Urothelium cell line (cell line): ENCODE measurements at regions not wholly inside any gene's neighbourhood (a gene's known extent, or its start where the extent isn't known, plus 50 kb on each side); places are given as distances from the start of the nearest gene placed in this dataset.

Source experiments
- DNase-seq: peaks from one replicate; pipeline ENCODE4 v3.0.0; 2011; ENCODE audit warnings: low spot score, mixed read lengths
- FAIRE-seq: peaks from 2 replicates; lab custom pipeline; 2011; peaks lifted over from hg19 to GRCh38; lab: Jason Lieb, UNC

GRCh38 chr6:113304116-113304515 lies 553.0 kb upstream of the MARCKS start:
- FAIRE-seq (no peak), DNase-seq (no peak)

GRCh38 chr6:113306552-113307145 lies 550.5 kb upstream of the MARCKS start:
- no peak for FAIRE-seq
- peak; percentile 16 for DNase-seq

GRCh38 chr6:113308266-113308665 lies 548.9 kb upstream of the MARCKS start:
- FAIRE-seq (no peak), DNase-seq (no peak)

- DNase-seq (no peak), FAIRE-seq (no peak)
Observed at GRCh38 chr6:113313841-113314240, 543.3 kb upstream of the MARCKS start.

GRCh38 chr6:113315165-113315564 lies 542.0 kb upstream of the MARCKS start:
- no peak for FAIRE-seq

GRCh38 chr6:113315879-113316278 lies 541.3 kb upstream of the MARCKS start:
- FAIRE-seq (no peak), DNase-seq (no peak)

More at GRCh38 chr6:113315165-113315564, 542.0 kb upstream of the MARCKS start:
- DNase-seq = no peak

GRCh38 chr6:113317442-113317841 lies 539.7 kb upstream of the MARCKS start:
- DNase-seq (no peak), FAIRE-seq (no peak)

- FAIRE-seq (no peak), DNase-seq (no peak)
Observed at GRCh38 chr6:113317891-113318574, 539.1 kb upstream of the MARCKS start.

GRCh38 chr6:113318575-113318917 lies 538.6 kb upstream of the MARCKS start:
- DNase-seq (no peak), FAIRE-seq (no peak)

- DNase-seq = no peak
- FAIRE-seq = no peak
Observed at GRCh38 chr6:113320653-113321052, 536.5 kb upstream of the MARCKS start.

- FAIRE-seq (no peak), DNase-seq (no peak)
Observed at GRCh38 chr6:113326781-113327180, 530.4 kb upstream of the MARCKS start.

GRCh38 chr6:113328886-113329381 lies 528.2 kb upstream of the MARCKS start:
- DNase-seq (no peak), FAIRE-seq (no peak)

GRCh38 chr6:113329942-113330635 lies 527.1 kb upstream of the MARCKS start:
- no peak for DNase-seq
- FAIRE-seq = no peak

- DNase-seq (no peak), FAIRE-seq (no peak)
Observed at GRCh38 chr6:113330636-113330946, 526.6 kb upstream of the MARCKS start.

- no peak for FAIRE-seq
- DNase-seq = no peak
Observed at GRCh38 chr6:113331021-113331420, 526.1 kb upstream of the MARCKS start.

GRCh38 chr6:113338644-113339043 lies 518.5 kb upstream of the MARCKS start:
- DNase-seq (no peak), FAIRE-seq (no peak)

- DNase-seq (no peak), FAIRE-seq (no peak)
Observed at GRCh38 chr6:113339209-113339608, 517.9 kb upstream of the MARCKS start.

GRCh38 chr6:113340371-113340770 lies 516.8 kb upstream of the MARCKS start:
- FAIRE-seq = no peak
- no peak for DNase-seq

- FAIRE-seq (no peak), DNase-seq (no peak)
Observed at GRCh38 chr6:113343940-113344339, 513.2 kb upstream of the MARCKS start.

GRCh38 chr6:113344969-113345368 lies 512.2 kb upstream of the MARCKS start:
- DNase-seq = no peak
- no peak for FAIRE-seq

GRCh38 chr6:113347436-113347835 lies 509.7 kb upstream of the MARCKS start:
- DNase-seq (no peak), FAIRE-seq (no peak)

GRCh38 chr6:113350461-113350860 lies 506.7 kb upstream of the MARCKS start:
- DNase-seq (no peak), FAIRE-seq (no peak)
